WTC11 (cell line): ENCODE measurements at regions not wholly inside any gene's neighbourhood (a gene's known extent, or its start where the extent isn't known, plus 50 kb on each side); places are given as distances from the start of the nearest gene placed in this dataset.
A peak's percentile ranks its signal among the peaks of the same experiment; 100 is the strongest.

ENCODE experiments used
- ATAC-seq: fragments of 200-7000 bp; cut with Tn5 transposase; 2 replicates; pipeline ENCODE4 v1.10.0; 2021; ENCODE audit warnings: mild to moderate bottlenecking, moderate library complexity
- CTCF ChIA-PET: fragments of 300-600 bp; sonication (Branson Sonifier 250); formaldehyde crosslinking; loops from one replicate; lab custom pipeline; 2021; ENCODE audit warnings: antibody characterized with exemption; lab: Charles Lee
- POLR2A ChIA-PET: fragments of 350-600 bp; sonication (Branson Sonifier 250); formaldehyde crosslinking; loops from one replicate; lab custom pipeline; 2021; ENCODE audit warnings: antibody characterized with exemption; lab: Charles Lee
- DNase-seq: peaks from one replicate; pipeline ENCODE4 v3.0.0; 2021; ENCODE audit warnings: low spot score
- H3K27ac Mint-ChIP-seq: 2 replicates; pipeline ENCODE4 v1.8.0; 2021; ENCODE audit warnings: mixed read lengths
- H3K27me3 Mint-ChIP-seq: 2 replicates; pipeline ENCODE4 v1.8.0; 2021; ENCODE audit warnings: low read depth, mild to moderate bottlenecking, moderate library complexity, mixed read lengths
- H3K36me3 Mint-ChIP-seq: 2 replicates; pipeline ENCODE4 v1.8.0; 2021; ENCODE audit warnings: mixed read lengths
- H3K4me1 Mint-ChIP-seq: 2 replicates; pipeline ENCODE4 v1.8.0; 2022; ENCODE audit warnings: mixed read lengths
- H3K4me3 Mint-ChIP-seq: 2 replicates; pipeline ENCODE4 v1.8.0; 2021; ENCODE audit warnings: mild to moderate bottlenecking, moderate library complexity, mixed read lengths
- H3K9me3 Mint-ChIP-seq: 2 replicates; pipeline ENCODE4 v1.8.0; 2021; ENCODE audit warnings: mixed read lengths
- ATF2 ChIP-seq: sonication (generic); formaldehyde crosslinking; IDR thresholded peaks from 2 replicates; pipeline ENCODE4 v1.8.1; 2022; ENCODE audit warnings: low read depth, missing genetic modification reagents, borderline replicate concordance
- CREB1 ChIP-seq: sonication (generic); formaldehyde crosslinking; IDR thresholded peaks from 2 replicates; pipeline ENCODE4 v1.8.0; 2023; ENCODE audit warnings: mild to moderate bottlenecking, missing genetic modification reagents
- E2F5 ChIP-seq: sonication (generic); formaldehyde crosslinking; IDR thresholded peaks from 2 replicates; pipeline ENCODE4 v1.8.1; 2022; ENCODE audit warnings: mild to moderate bottlenecking, moderate library complexity, missing genetic modification reagents
- EMX1 ChIP-seq: fragments of 250-450 bp; sonication (Bioruptor Pico); IDR thresholded peaks from 2 replicates; pipeline ENCODE4 v1.8.0; 2021; ENCODE audit warnings: mild to moderate bottlenecking
- ESRRA ChIP-seq: sonication (generic); formaldehyde crosslinking; IDR thresholded peaks from 2 replicates; pipeline ENCODE4 v1.8.1; 2022; ENCODE audit warnings: mild to moderate bottlenecking, missing genetic modification reagents, borderline replicate concordance
- GABPB1 ChIP-seq: sonication (generic); formaldehyde crosslinking; IDR thresholded peaks from 2 replicates; pipeline ENCODE4 v1.8.1; 2023; ENCODE audit warnings: mild to moderate bottlenecking, missing genetic modification reagents
- IRF1 ChIP-seq: sonication (generic); formaldehyde crosslinking; IDR thresholded peaks from 2 replicates; pipeline ENCODE4 v1.8.0; 2023; ENCODE audit warnings: missing genetic modification reagents
- IRF2 ChIP-seq: sonication (generic); formaldehyde crosslinking; IDR thresholded peaks from 2 replicates; pipeline ENCODE4 v1.8.0; 2022; ENCODE audit warnings: low read depth, missing genetic modification reagents, borderline replicate concordance
- JUN ChIP-seq: sonication (generic); formaldehyde crosslinking; IDR thresholded peaks from 2 replicates; pipeline ENCODE4 v1.8.0; 2023; ENCODE audit warnings: mild to moderate bottlenecking, missing genetic modification reagents
- NFE2L1 ChIP-seq: sonication (generic); formaldehyde crosslinking; IDR thresholded peaks from 2 replicates; pipeline ENCODE4 v1.8.1; 2023; ENCODE audit warnings: missing genetic modification reagents
- NR3C1 ChIP-seq: sonication (generic); formaldehyde crosslinking; conservative IDR thresholded peaks from 2 replicates; pipeline ENCODE4 v1.8.1; 2023; ENCODE audit warnings: low read depth, mild to moderate bottlenecking, missing genetic modification reagents
- OVOL2 ChIP-seq: fragments of 250-450 bp; sonication (Bioruptor Pico); IDR thresholded peaks from 2 replicates; pipeline ENCODE4 v1.9.0; 2021; ENCODE audit warnings: mild to moderate bottlenecking, borderline replicate concordance
- PRDM15 ChIP-seq: sonication (generic); formaldehyde crosslinking; IDR thresholded peaks from 2 replicates; pipeline ENCODE4 v1.8.0; 2022; ENCODE audit warnings: missing genetic modification reagents
- PRRX2 ChIP-seq: fragments of 250-450 bp; sonication (Bioruptor Pico); IDR thresholded peaks from 2 replicates; pipeline ENCODE4 v1.8.0; 2021; ENCODE audit warnings: mild to moderate bottlenecking
- RELA ChIP-seq: sonication (generic); formaldehyde crosslinking; IDR thresholded peaks from 2 replicates; pipeline ENCODE4 v1.8.1; 2022; ENCODE audit warnings: missing genetic modification reagents, mild to moderate bottlenecking, borderline replicate concordance
- SP1 ChIP-seq: sonication (generic); formaldehyde crosslinking; conservative IDR thresholded peaks from 2 replicates; pipeline ENCODE4 v1.8.1; 2022; ENCODE audit warnings: missing genetic modification reagents
- USF2 ChIP-seq: sonication (generic); formaldehyde crosslinking; IDR thresholded peaks from 2 replicates; pipeline ENCODE4 v1.8.1; 2023; ENCODE audit warnings: mild to moderate bottlenecking, missing genetic modification reagents, moderate library complexity
- ZBTB21 ChIP-seq: sonication (generic); formaldehyde crosslinking; IDR thresholded peaks from 2 replicates; pipeline ENCODE4 v1.8.1; 2023; ENCODE audit warnings: mild to moderate bottlenecking, missing genetic modification reagents, borderline replicate concordance
- ZNF121 ChIP-seq: sonication (generic); formaldehyde crosslinking; IDR thresholded peaks from 2 replicates; pipeline ENCODE4 v1.8.0; 2023; ENCODE audit warnings: missing genetic modification reagents
- ZNF423 ChIP-seq: fragments of 250-450 bp; sonication (Bioruptor Pico); IDR thresholded peaks from 2 replicates; pipeline ENCODE4 v2.1.2; 2022; ENCODE audit warnings: mild to moderate bottlenecking, moderate library complexity

GRCh38 chr3:31142543-31142942 is 248.1 kb upstream of the GADL1 start:
- ATAC-seq, result peak; percentile 75
- 0 out of 2 replicates have a peak, but pooled peaks have one; percentile 18 for TF ChIP-seq PRDM15 (CRISPR knock-in tag)
- TF ChIP-seq NR3C1, result no peak
- TF ChIP-seq ZNF423 (CRISPR knock-in tag), result no peak
- no peak for TF ChIP-seq PRRX2 (CRISPR knock-in tag)
- Mint-ChIP-seq H3K9me3 (peaks cover 29% of the 10 kb centered on the region), H3K36me3 (peaks cover 27% of the 10 kb centered on the region), H3K4me1 (peaks cover 57% of the 10 kb centered on the region), H3K27ac (peak overlapping the region; percentile 92), H3K27me3 (no peaks in the 10 kb centered on the region; the same call in 1 of the 2 replicates), H3K4me3 (peak overlapping the region; percentile 45)
- no peak for DNase-seq
- CTCF ChIA-PET, result interaction anchor here (1.2 to 1.7 kb wide), 2 partner anchors 10 to 124 kb away, joined by 3 to 4 read pairs; no protein-coding TSS in a partner anchor
- POLR2A ChIA-PET, result interaction anchor here (0.5 kb wide), 1 partner anchor 1104 kb away, joined by 5 read pairs; no protein-coding TSS in a partner anchor

- ATAC-seq (no peak), DNase-seq (no peak)
- Mint-ChIP-seq H3K4me3 (no peak overlapping the region), H3K36me3 (peaks cover 41% of the 10 kb centered on the region), H3K27me3 (peaks cover 3% of the 10 kb centered on the region; the same call in 1 of the 2 replicates), H3K9me3 (peaks cover 43% of the 10 kb centered on the region)
- no peak for TF ChIP-seq GABPB1 (CRISPR knock-in tag)
- TF ChIP-seq, all 79 proteins: peak for 0
- ChIA-PET CTCF (no interaction called here), POLR2A (no interaction called here)
- H3K27ac Mint-ChIP-seq, result 0 out of 2 replicates have a peak overlapping the region, but pooled peaks have one; percentile 17
- H3K4me1 Mint-ChIP-seq, result peaks cover 48% of the 10 kb centered on the region
Observed at GRCh38 chr3:31145062-31145461, 250.6 kb upstream of the GADL1 start.

GRCh38 chr3:31147550-31147949 is 253.1 kb upstream of the GADL1 start:
- ChIA-PET CTCF (no interaction called here), POLR2A (no interaction called here)
- DNase-seq (no peak), ATAC-seq (no peak)
- H3K9me3 Mint-ChIP-seq, result peaks cover 56% of the 10 kb centered on the region
- no peak overlapping the region for H3K27ac Mint-ChIP-seq
- no peak for TF ChIP-seq RELA
- no peak for TF ChIP-seq IRF1 (CRISPR knock-in tag)
- no peak for TF ChIP-seq JUN (CRISPR knock-in tag)
- no peak for TF ChIP-seq EMX1 (CRISPR knock-in tag)
- no peak for TF ChIP-seq NFE2L1 (CRISPR knock-in tag)
- TF ChIP-seq GABPB1 (CRISPR knock-in tag), result no peak
- TF ChIP-seq ZNF121, result no peak
- TF ChIP-seq ESRRA, result no peak
- no peak for TF ChIP-seq E2F5
- no peak for TF ChIP-seq IRF2 (CRISPR knock-in tag)
- no peak for TF ChIP-seq OVOL2
- no peak for TF ChIP-seq ZBTB21 (CRISPR knock-in tag)
- TF ChIP-seq SP1 (CRISPR knock-in tag), result no peak
- TF ChIP-seq ATF2 (CRISPR knock-in tag), result no peak
- no peak for TF ChIP-seq CREB1
- TF ChIP-seq USF2, result no peak
- peaks cover 25% of the 10 kb centered on the region for H3K4me1 Mint-ChIP-seq
- H3K36me3 Mint-ChIP-seq, result peaks cover 48% of the 10 kb centered on the region
- no peak overlapping the region for H3K4me3 Mint-ChIP-seq
- H3K27me3 Mint-ChIP-seq, result peaks cover 6% of the 10 kb centered on the region; the same call in 1 of the 2 replicates
